ENCODE measurements at regions not wholly inside any gene's neighbourhood (a gene's known extent, or its start where the extent isn't known, plus 50 kb on each side); places are given as distances from the start of the nearest gene placed in this dataset.

- TF ChIP-seq TP53 (CRISPR knock-in tag; conservative IDR thresholded peaks at IDR 0.05) (no peak), MAFG (CRISPR knock-in tag; IDR thresholded peaks at IDR 0.05) (no peak), GPBP1L1 (CRISPR knock-in tag; IDR thresholded peaks at IDR 0.05) (no peak), YY1 (IDR thresholded peaks at IDR 0.05; ENCODE audit: insufficient read depth, insufficient replicate concordance, low read depth, low read length) (no peak), RAD21 (CRISPR knock-in tag; IDR thresholded peaks at IDR 0.05) (0 out of 2 replicates have a peak, but pooled peaks have one; percentile 9), KDM2A (CRISPR knock-in tag; IDR thresholded peaks at IDR 0.05; ENCODE audit: borderline replicate concordance, low read depth) (no peak), ZNF563 (CRISPR knock-in tag; IDR thresholded peaks at IDR 0.05) (no peak), GLI4 (CRISPR knock-in tag; IDR thresholded peaks at IDR 0.05; ENCODE audit: borderline replicate concordance) (no peak), ZFP37 (CRISPR knock-in tag; IDR thresholded peaks at IDR 0.05; ENCODE audit: borderline replicate concordance) (no peak), STAG1 (CRISPR knock-in tag; IDR thresholded peaks at IDR 0.05) (peak; percentile 57), ZNF230 (CRISPR knock-in tag; IDR thresholded peaks at IDR 0.05) (no peak), ZNF10 (CRISPR knock-in tag; IDR thresholded peaks at IDR 0.05; ENCODE audit: borderline replicate concordance, low read depth) (no peak), CCAR2 (optimal IDR thresholded peaks at IDR 0.05; ENCODE audit: low read depth, low read length) (no peak), NFE2 (CRISPR knock-in tag; IDR thresholded peaks at IDR 0.05) (no peak)
Observed at GRCh38 chr2:21395366-21395765, 271.6 kb downstream of the TDRD15 start (continued).

DNA sequence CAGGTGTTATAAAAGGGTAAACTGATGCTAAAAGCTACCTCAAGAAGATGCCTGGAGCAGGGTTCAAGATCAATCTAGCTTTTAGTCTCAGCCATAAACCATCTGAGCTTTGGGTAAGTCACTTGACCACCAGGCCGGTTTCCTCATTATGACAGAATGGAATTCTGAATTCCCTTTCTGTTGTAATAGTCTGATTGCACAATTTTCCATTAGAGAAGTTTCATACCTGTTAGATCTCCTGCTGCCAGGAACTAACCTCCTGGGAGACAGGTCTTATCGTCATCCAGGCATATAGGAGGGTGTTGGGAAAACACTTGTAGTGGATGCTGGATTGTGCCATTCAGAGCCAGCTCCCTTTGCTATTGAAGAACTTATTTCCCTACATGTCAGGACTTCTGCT is 272.5 kb downstream of the TDRD15 start:
- Histone ChIP-seq H3K4me3 (replicated peaks in 1 of 3; ENCODE audit: insufficient read depth in 1 of 3, low read depth in 2 of 3, low read length in 3 of 3) (no peak overlapping the region), H3K27ac (ENCODE audit: extremely low read length, insufficient read depth, low read length) (no peak overlapping the region), H2AFZ (ENCODE audit: low read length) (no peak overlapping the region), H3K9me3 (ENCODE audit: low read length) (no peaks in the 10 kb centered on the region), H3K27me3 (ENCODE audit: control insufficient read depth in 1 of 2, insufficient read depth in 2 of 2, low read length in 2 of 2) (no peaks in the 10 kb centered on the region), H3K9ac (ENCODE audit: insufficient read depth, low read depth, low read length) (no peak overlapping the region), H3K79me2 (ENCODE audit: insufficient read depth, low read length) (no peaks in the 10 kb centered on the region), H4K20me1 (ENCODE audit: insufficient read depth, low read length) (no peaks in the 10 kb centered on the region), H3K36me3 (replicated peaks in 1 of 2; ENCODE audit: control insufficient read depth in 1 of 2, insufficient read depth in 2 of 2, low read length in 2 of 2) (no peaks in the 10 kb centered on the region), H3K4me2 (ENCODE audit: low read depth, low read length) (no peak overlapping the region), H3K4me1 (ENCODE audit: insufficient read depth, low read length) (no peaks in the 10 kb centered on the region)
- TF ChIP-seq FOXA1 (IDR thresholded peaks at IDR 0.05) (no peak), FOXA1 (CRISPR knock-in tag; IDR thresholded peaks at IDR 0.05) (no peak), MEIS2 (CRISPR knock-in tag; IDR thresholded peaks at IDR 0.05) (no peak), THYN1 (CRISPR knock-in tag; IDR thresholded peaks at IDR 0.05; ENCODE audit: borderline replicate concordance, low read depth) (no peak), CEBPB (IDR thresholded peaks at IDR 0.05; ENCODE audit: borderline replicate concordance, low read depth, low read length) (peak; percentile 69)
- TF ChIP-seq, protein P1, sequence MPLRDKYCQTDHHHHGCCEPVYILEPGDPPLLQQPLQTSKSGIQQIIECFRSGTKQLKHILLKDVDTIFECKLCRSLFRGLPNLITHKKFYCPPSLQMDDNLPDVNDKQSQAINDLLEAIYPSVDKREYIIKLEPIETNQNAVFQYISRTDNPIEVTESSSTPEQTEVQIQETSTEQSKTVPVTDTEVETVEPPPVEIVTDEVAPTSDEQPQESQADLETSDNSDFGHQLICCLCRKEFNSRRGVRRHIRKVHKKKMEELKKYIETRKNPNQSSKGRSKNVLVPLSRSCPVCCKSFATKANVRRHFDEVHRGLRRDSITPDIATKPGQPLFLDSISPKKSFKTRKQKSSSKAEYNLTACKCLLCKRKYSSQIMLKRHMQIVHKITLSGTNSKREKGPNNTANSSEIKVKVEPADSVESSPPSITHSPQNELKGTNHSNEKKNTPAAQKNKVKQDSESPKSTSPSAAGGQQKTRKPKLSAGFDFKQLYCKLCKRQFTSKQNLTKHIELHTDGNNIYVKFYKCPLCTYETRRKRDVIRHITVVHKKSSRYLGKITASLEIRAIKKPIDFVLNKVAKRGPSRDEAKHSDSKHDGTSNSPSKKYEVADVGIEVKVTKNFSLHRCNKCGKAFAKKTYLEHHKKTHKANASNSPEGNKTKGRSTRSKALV (CRISPR knock-in tag; IDR thresholded peaks at IDR 0.05), result no peak
- TF ChIP-seq, protein P2, sequence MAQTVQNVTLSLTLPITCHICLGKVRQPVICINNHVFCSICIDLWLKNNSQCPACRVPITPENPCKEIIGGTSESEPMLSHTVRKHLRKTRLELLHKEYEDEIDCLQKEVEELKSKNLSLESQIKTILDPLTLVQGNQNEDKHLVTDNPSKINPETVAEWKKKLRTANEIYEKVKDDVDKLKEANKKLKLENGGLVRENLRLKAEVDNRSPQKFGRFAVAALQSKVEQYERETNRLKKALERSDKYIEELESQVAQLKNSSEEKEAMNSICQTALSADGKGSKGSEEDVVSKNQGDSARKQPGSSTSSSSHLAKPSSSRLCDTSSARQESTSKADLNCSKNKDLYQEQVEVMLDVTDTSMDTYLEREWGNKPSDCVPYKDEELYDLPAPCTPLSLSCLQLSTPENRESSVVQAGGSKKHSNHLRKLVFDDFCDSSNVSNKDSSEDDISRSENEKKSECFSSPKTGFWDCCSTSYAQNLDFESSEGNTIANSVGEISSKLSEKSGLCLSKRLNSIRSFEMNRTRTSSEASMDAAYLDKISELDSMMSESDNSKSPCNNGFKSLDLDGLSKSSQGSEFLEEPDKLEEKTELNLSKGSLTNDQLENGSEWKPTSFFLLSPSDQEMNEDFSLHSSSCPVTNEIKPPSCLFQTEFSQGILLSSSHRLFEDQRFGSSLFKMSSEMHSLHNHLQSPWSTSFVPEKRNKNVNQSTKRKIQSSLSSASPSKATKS (CRISPR knock-in tag; IDR thresholded peaks at IDR 0.05), result no peak
- ATAC-seq (no peak), DNase-seq (ENCODE audit: low spot score) (no peak), FAIRE-seq (no peak)
- intact Hi-C loops (cut with micrococcal nuclease; ENCODE audit: unreplicated experiment) (loop anchor here (5.0 kb wide), 1 partner anchor 219 kb away; no protein-coding TSS in a partner anchor), in situ Hi-C loops (cut with HindIII; ENCODE audit: extremely low pct_ligation_motif_present, low pct_unique_long_range_greater_than_20kb) (no loop called here)
- BruUV-seq (replicated peaks), result no TSS peak
- WGBS (ENCODE audit: low lambda C conversion rate), result 0% methylated on average over 2 of the region's 2 CpGs
- ChIA-PET CTCF (ENCODE audit: low intra/inter-chr PET ratio, low total read pairs) (no interaction called here), POLR2A (no interaction called here)

All from HepG2 (cell line).